HUES48 (cell line): ENCODE measurements at regions not wholly inside any gene's neighbourhood (a gene's known extent, or its start where the extent isn't known, plus 50 kb on each side); places are given as distances from the start of the nearest gene placed in this dataset.
"Not testable (repeated sequence)": the region's sequence is repeated elsewhere in the genome, so short reads cannot be mapped to it uniquely, and the experiment has no call there.

Experiments
- H3K27ac ChIP-seq: one replicate; pipeline ENCODE4 v1.7.0; 2013; ENCODE audit warnings: low read depth, low read length, inconsistent platforms
- H3K27me3 ChIP-seq: 2 replicates; pipeline ENCODE4 v1.6.1; 2013; ENCODE audit warnings: mild to moderate bottlenecking, low read length; ENCODE audit not compliant: control insufficient read depth, insufficient read depth
- H3K36me3 ChIP-seq: 2 replicates; pipeline ENCODE4 v1.6.1; 2013; ENCODE audit warnings: low read length; ENCODE audit not compliant: control insufficient read depth, insufficient read depth
- H3K4me1 ChIP-seq: 2 replicates; pipeline ENCODE4 v1.6.1; 2013; ENCODE audit warnings: mild to moderate bottlenecking, low read length; ENCODE audit not compliant: control insufficient read depth, insufficient read depth
- H3K4me3 ChIP-seq: 2 replicates; pipeline ENCODE4 v1.5.1; 2013; ENCODE audit warnings: mild to moderate bottlenecking, low read depth, low read length
- H3K9ac ChIP-seq: 2 replicates; pipeline ENCODE4 v1.6.1; 2013; ENCODE audit warnings: mild to moderate bottlenecking, low read depth, low read length, moderate library complexity
- H3K9me3 ChIP-seq: 2 replicates; pipeline ENCODE4 v1.6.1; 2013; ENCODE audit warnings: low read length; ENCODE audit not compliant: control insufficient read depth, insufficient read depth

GRCh38 chr9:42326482-42326881, 143.0 kb downstream of the SPATA31A6 start:
- H3K4me1 ChIP-seq = peaks cover 23% of the 10 kb centered on the region
- H3K9ac ChIP-seq, H3K36me3 ChIP-seq, H3K4me3 ChIP-seq, H3K9me3 ChIP-seq, H3K27me3 ChIP-seq: not testable (repeated sequence)
- H3K27ac ChIP-seq = peak overlapping the region; percentile 82

GRCh38 chr9:42335342-42335741, 151.9 kb downstream of the SPATA31A6 start:
- H3K36me3 ChIP-seq, H3K9ac ChIP-seq, H3K9me3 ChIP-seq, H3K4me3 ChIP-seq, H3K27me3 ChIP-seq, H3K27ac ChIP-seq, H3K4me1 ChIP-seq: not testable (repeated sequence)

GRCh38 chr9:42335984-42336657, 152.7 kb downstream of the SPATA31A6 start:
- not testable (repeated sequence) for H3K27ac ChIP-seq, H3K27me3 ChIP-seq, H3K9ac ChIP-seq, H3K9me3 ChIP-seq, H3K4me1 ChIP-seq, H3K36me3 ChIP-seq, H3K4me3 ChIP-seq

- not testable (repeated sequence) for H3K27ac ChIP-seq, H3K9ac ChIP-seq, H3K9me3 ChIP-seq, H3K36me3 ChIP-seq, H3K27me3 ChIP-seq, H3K4me3 ChIP-seq, H3K4me1 ChIP-seq
Measured at GRCh38 chr9:42338275-42338674, 154.8 kb downstream of the SPATA31A6 start.

- H3K9ac ChIP-seq, H3K4me1 ChIP-seq, H3K4me3 ChIP-seq, H3K9me3 ChIP-seq, H3K27me3 ChIP-seq, H3K36me3 ChIP-seq, H3K27ac ChIP-seq: not testable (repeated sequence)
Measured at GRCh38 chr9:42339671-42340434, 156.4 kb downstream of the SPATA31A6 start.

GRCh38 chr9:42340435-42340723, 156.9 kb downstream of the SPATA31A6 start:
- H3K9ac ChIP-seq, H3K9me3 ChIP-seq, H3K27me3 ChIP-seq, H3K27ac ChIP-seq, H3K4me1 ChIP-seq, H3K4me3 ChIP-seq, H3K36me3 ChIP-seq: not testable (repeated sequence)

GRCh38 chr9:42341860-42342259, 158.4 kb downstream of the SPATA31A6 start:
- not testable (repeated sequence) for H3K4me3 ChIP-seq, H3K36me3 ChIP-seq, H3K9ac ChIP-seq, H3K9me3 ChIP-seq, H3K4me1 ChIP-seq, H3K27me3 ChIP-seq, H3K27ac ChIP-seq

- not testable (repeated sequence) for H3K27ac ChIP-seq, H3K9ac ChIP-seq, H3K9me3 ChIP-seq, H3K27me3 ChIP-seq, H3K36me3 ChIP-seq, H3K4me1 ChIP-seq, H3K4me3 ChIP-seq
Measured at GRCh38 chr9:42342297-42342696, 158.8 kb downstream of the SPATA31A6 start.

GRCh38 chr9:42344508-42344907, 161.0 kb downstream of the SPATA31A6 start:
- H3K4me3 ChIP-seq, H3K9me3 ChIP-seq, H3K4me1 ChIP-seq, H3K9ac ChIP-seq, H3K36me3 ChIP-seq, H3K27me3 ChIP-seq, H3K27ac ChIP-seq: not testable (repeated sequence)

GRCh38 chr9:42346916-42347315, 163.5 kb downstream of the SPATA31A6 start:
- H3K9me3 ChIP-seq, H3K27me3 ChIP-seq, H3K4me1 ChIP-seq, H3K27ac ChIP-seq, H3K9ac ChIP-seq, H3K4me3 ChIP-seq, H3K36me3 ChIP-seq: not testable (repeated sequence)

- H3K27ac ChIP-seq, H3K9me3 ChIP-seq, H3K36me3 ChIP-seq, H3K27me3 ChIP-seq, H3K4me1 ChIP-seq, H3K9ac ChIP-seq, H3K4me3 ChIP-seq: not testable (repeated sequence)
Measured at GRCh38 chr9:42349181-42349580, 165.7 kb downstream of the SPATA31A6 start.
